Loucy (cell line): ENCODE measurements at regions not wholly inside any gene's neighbourhood (a gene's known extent, or its start where the extent isn't known, plus 50 kb on each side); places are given as distances from the start of the nearest gene placed in this dataset.

Source experiments
- H2AFZ ChIP-seq: fragments of 200-600 bp; sonication (generic); 2 replicates; pipeline ENCODE4 v1.6.0; 2016; ENCODE audit warnings: antibody characterized with exemption, mild to moderate bottlenecking, low read length, moderate library complexity
- H3F3A ChIP-seq: fragments of 200-600 bp; 2 replicates; pipeline ENCODE4 v1.6.0; 2016; ENCODE audit warnings: antibody characterized with exemption, low read depth, mild to moderate bottlenecking
- H3K27me3 ChIP-seq: fragments of 200-600 bp; sonication (generic); 2 replicates; pipeline ENCODE4 v1.6.1; 2014; ENCODE audit warnings: low read length, mild to moderate bottlenecking; ENCODE audit not compliant: insufficient read depth, poor library complexity, severe bottlenecking
- H3K36me3 ChIP-seq: fragments of 200-600 bp; sonication (generic); 2 replicates; pipeline ENCODE4 v1.6.1; 2016; ENCODE audit warnings: low read length; ENCODE audit not compliant: insufficient read depth
- H3K4me1 ChIP-seq: fragments of 200-600 bp; sonication (generic); 2 replicates; pipeline ENCODE4 v1.5.1; 2014; ENCODE audit warnings: low read length, mild to moderate bottlenecking; ENCODE audit not compliant: insufficient read depth, poor library complexity, severe bottlenecking
- H3K4me2 ChIP-seq: fragments of 200-600 bp; sonication (generic); 2 replicates; pipeline ENCODE4 v1.6.0; 2014; ENCODE audit warnings: antibody characterized with exemption, low read length, low read depth, mild to moderate bottlenecking; ENCODE audit not compliant: poor library complexity, severe bottlenecking
- H3K4me3 ChIP-seq: fragments of 200-600 bp; sonication (generic); 2 replicates; pipeline ENCODE4 v1.5.1; 2014; ENCODE audit warnings: low read length, mild to moderate bottlenecking, mixed read lengths; ENCODE audit not compliant: poor library complexity, severe bottlenecking
- H3K79me2 ChIP-seq: fragments of 200-600 bp; sonication (generic); 2 replicates; pipeline ENCODE4 v1.6.1; 2014; ENCODE audit warnings: low read length; ENCODE audit not compliant: insufficient read depth
- H3K9ac ChIP-seq: fragments of 200-600 bp; sonication (generic); 2 replicates; pipeline ENCODE4 v1.6.0; 2014; ENCODE audit warnings: mild to moderate bottlenecking, low read depth, low read length, moderate library complexity; ENCODE audit not compliant: poor library complexity, severe bottlenecking
- H3K9me2 ChIP-seq: fragments of 200-600 bp; sonication (generic); replicated peaks from 2 replicates; pipeline ENCODE4 v1.6.1; 2016; ENCODE audit warnings: low read depth, low read length, mixed read lengths
- H3K9me3 ChIP-seq: fragments of 200-600 bp; sonication (generic); 2 replicates; pipeline ENCODE4 v1.6.1; 2014; ENCODE audit warnings: mild to moderate bottlenecking, antibody characterized with exemption, low read length, low read depth; ENCODE audit not compliant: insufficient read depth
- H4K20me1 ChIP-seq: fragments of 200-600 bp; sonication (generic); 2 replicates; pipeline ENCODE4 v1.6.0; 2014; ENCODE audit warnings: antibody characterized with exemption, low read length, mild to moderate bottlenecking; ENCODE audit not compliant: insufficient read depth, poor library complexity, severe bottlenecking
- EZH2phosphoT487 ChIP-seq: fragments of 200-600 bp; IDR thresholded peaks from 2 replicates; pipeline ENCODE4 v1.6.1; 2018; ENCODE audit warnings: antibody characterized with exemption, mild to moderate bottlenecking, moderate library complexity, borderline replicate concordance
- TF ChIP-seq, protein P1 (sequence below): fragments of 200-600 bp; sonication (generic); conservative IDR thresholded peaks from 2 replicates; pipeline ENCODE4 v1.5.1; 2014; ENCODE audit warnings: mild to moderate bottlenecking, antibody characterized with exemption, low read length

DNA sequence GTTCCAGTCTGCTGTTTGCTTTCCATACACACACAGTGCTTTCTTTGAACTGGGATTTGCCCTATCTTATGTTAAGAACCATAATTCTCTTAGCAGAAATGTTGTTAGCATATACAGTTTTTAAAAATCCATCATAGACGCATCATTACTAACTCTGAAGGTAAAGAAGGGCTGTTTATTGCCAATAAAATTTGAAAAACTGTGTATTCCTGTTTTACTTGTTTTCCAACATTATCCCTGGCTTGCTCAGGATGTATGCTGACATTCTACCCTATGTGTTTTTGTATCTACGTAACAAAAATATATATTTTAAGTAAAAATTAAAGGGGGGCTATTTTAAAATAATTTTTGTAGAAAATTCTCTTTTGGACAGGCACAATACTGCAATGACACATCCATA lies 857.2 kb downstream of the BRINP3 start:
- no peak overlapping the region for H2AFZ ChIP-seq
- no peaks in the 10 kb centered on the region for H3K4me1 ChIP-seq
- no peaks in the 10 kb centered on the region for H3K36me3 ChIP-seq
- H3K27me3 ChIP-seq: no peaks in the 10 kb centered on the region
- TF ChIP-seq EZH2phosphoT487: no peak
- TF ChIP-seq, protein P1, sequence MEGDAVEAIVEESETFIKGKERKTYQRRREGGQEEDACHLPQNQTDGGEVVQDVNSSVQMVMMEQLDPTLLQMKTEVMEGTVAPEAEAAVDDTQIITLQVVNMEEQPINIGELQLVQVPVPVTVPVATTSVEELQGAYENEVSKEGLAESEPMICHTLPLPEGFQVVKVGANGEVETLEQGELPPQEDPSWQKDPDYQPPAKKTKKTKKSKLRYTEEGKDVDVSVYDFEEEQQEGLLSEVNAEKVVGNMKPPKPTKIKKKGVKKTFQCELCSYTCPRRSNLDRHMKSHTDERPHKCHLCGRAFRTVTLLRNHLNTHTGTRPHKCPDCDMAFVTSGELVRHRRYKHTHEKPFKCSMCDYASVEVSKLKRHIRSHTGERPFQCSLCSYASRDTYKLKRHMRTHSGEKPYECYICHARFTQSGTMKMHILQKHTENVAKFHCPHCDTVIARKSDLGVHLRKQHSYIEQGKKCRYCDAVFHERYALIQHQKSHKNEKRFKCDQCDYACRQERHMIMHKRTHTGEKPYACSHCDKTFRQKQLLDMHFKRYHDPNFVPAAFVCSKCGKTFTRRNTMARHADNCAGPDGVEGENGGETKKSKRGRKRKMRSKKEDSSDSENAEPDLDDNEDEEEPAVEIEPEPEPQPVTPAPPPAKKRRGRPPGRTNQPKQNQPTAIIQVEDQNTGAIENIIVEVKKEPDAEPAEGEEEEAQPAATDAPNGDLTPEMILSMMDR: no peak
- H3K9ac ChIP-seq: no peak overlapping the region
- H4K20me1 ChIP-seq: no peaks in the 10 kb centered on the region
- no peaks in the 10 kb centered on the region for H3K9me2 ChIP-seq
- no peak overlapping the region for H3K4me3 ChIP-seq
- no peak overlapping the region for H3K4me2 ChIP-seq
- no peaks in the 10 kb centered on the region for H3K9me3 ChIP-seq
- no peaks in the 10 kb centered on the region for H3K79me2 ChIP-seq
- no peaks in the 10 kb centered on the region for H3F3A ChIP-seq

- no peak overlapping the region for H3K4me3 ChIP-seq
- H3F3A ChIP-seq: no peaks in the 10 kb centered on the region
- no peaks in the 10 kb centered on the region for H3K9me3 ChIP-seq
- H4K20me1 ChIP-seq: no peaks in the 10 kb centered on the region
- no peak overlapping the region for H2AFZ ChIP-seq
- H3K27me3 ChIP-seq: no peaks in the 10 kb centered on the region
- H3K4me2 ChIP-seq: no peak overlapping the region
- no peaks in the 10 kb centered on the region for H3K79me2 ChIP-seq
- no peaks in the 10 kb centered on the region for H3K36me3 ChIP-seq
- TF ChIP-seq, protein P1: no peak
- no peak for TF ChIP-seq EZH2phosphoT487
- no peak overlapping the region for H3K9ac ChIP-seq
- H3K4me1 ChIP-seq: no peaks in the 10 kb centered on the region
- H3K9me2 ChIP-seq: no peaks in the 10 kb centered on the region
These were observed 854.3 kb downstream of the BRINP3 start for GRCh38 chr1:189623336-189623735.

DNA sequence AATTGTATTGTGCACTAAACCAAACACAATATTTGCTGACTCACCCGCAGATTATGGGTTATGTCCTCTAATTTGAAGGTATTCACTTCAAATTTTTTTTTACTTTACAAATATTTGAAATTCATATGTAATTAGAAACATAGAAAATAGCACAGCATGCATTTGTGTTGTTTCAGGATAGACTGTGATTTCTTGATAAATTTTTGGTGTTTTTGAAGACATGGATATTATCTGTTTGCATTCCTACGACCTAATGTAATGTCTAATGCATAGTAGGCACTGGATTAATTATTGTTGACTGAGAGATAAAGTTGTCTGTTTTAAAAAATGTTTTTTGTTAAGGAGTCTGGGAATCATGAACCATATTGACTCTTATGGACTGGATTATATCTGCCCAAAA lies 850.2 kb downstream of the BRINP3 start:
- H3K27me3 ChIP-seq: no peaks in the 10 kb centered on the region
- H3K4me1 ChIP-seq: no peaks in the 10 kb centered on the region
- H3K4me3 ChIP-seq: no peak overlapping the region
- no peaks in the 10 kb centered on the region for H3K36me3 ChIP-seq
- no peak overlapping the region for H2AFZ ChIP-seq
- H3K4me2 ChIP-seq: no peak overlapping the region
- no peaks in the 10 kb centered on the region for H4K20me1 ChIP-seq
- H3K9me2 ChIP-seq: no peaks in the 10 kb centered on the region
- H3F3A ChIP-seq: no peaks in the 10 kb centered on the region
- no peak overlapping the region for H3K9ac ChIP-seq
- H3K9me3 ChIP-seq: no peaks in the 10 kb centered on the region
- no peak for TF ChIP-seq EZH2phosphoT487
- TF ChIP-seq, protein P1: no peak
- no peaks in the 10 kb centered on the region for H3K79me2 ChIP-seq
